HG02763 (cell line): ENCODE measurements at regions not wholly inside any gene's neighbourhood (a gene's known extent, or its start where the extent isn't known, plus 50 kb on each side); places are given as distances from the start of the nearest gene placed in this dataset.
"Not testable (repeated sequence)": the region's sequence is repeated elsewhere in the genome, so short reads cannot be mapped to it uniquely, and the experiment has no call there.

Experiments used
- ATAC-seq: cut with Tn5 transposase; IDR thresholded peaks from one replicate; pipeline ENCODE4 v1.9.1; 2021; ENCODE audit warnings: mild to moderate bottlenecking, moderate library complexity; ENCODE audit not compliant: unreplicated experiment

- no peak for ATAC-seq
Observed at GRCh38 chr5:96528826-96529474, 95.9 kb upstream of the PCSK1 start.

- no peak for ATAC-seq
Observed at GRCh38 chr5:96529559-96529958, 96.5 kb upstream of the PCSK1 start.

GRCh38 chr5:96530901-96531300 is 97.9 kb upstream of the PCSK1 start:
- no peak for ATAC-seq

- ATAC-seq = no peak
Observed at GRCh38 chr5:96533371-96533770, 100.3 kb upstream of the PCSK1 start.

GRCh38 chr5:96537386-96537785 is 104.3 kb upstream of the PCSK1 start:
- ATAC-seq = no peak

GRCh38 chr5:96538808-96539250 is 105.8 kb upstream of the PCSK1 start:
- ATAC-seq = no peak

- no peak for ATAC-seq
Observed at GRCh38 chr5:96546120-96546519, 113.1 kb upstream of the PCSK1 start.

GRCh38 chr5:96547486-96547885 is 114.4 kb upstream of the PCSK1 start:
- ATAC-seq = no peak

GRCh38 chr5:96548905-96549304 is 113.3 kb upstream of the CAST start:
- no peak for ATAC-seq

- not testable (repeated sequence) for ATAC-seq
Observed at GRCh38 chr5:96560857-96561256, 101.3 kb upstream of the CAST start.

- ATAC-seq = no peak
Observed at GRCh38 chr5:96562614-96563013, 99.6 kb upstream of the CAST start.

GRCh38 chr5:96563816-96564215 is 98.4 kb upstream of the CAST start:
- ATAC-seq = no peak

GRCh38 chr5:96565582-96566265 is 96.5 kb upstream of the CAST start:
- no peak for ATAC-seq

GRCh38 chr5:96566833-96567587 is 95.2 kb upstream of the CAST start:
- ATAC-seq = no peak

- no peak for ATAC-seq
Observed at GRCh38 chr5:96569332-96569731, 92.8 kb upstream of the CAST start.

- no peak for ATAC-seq
Observed at GRCh38 chr5:96569770-96570169, 92.4 kb upstream of the CAST start.

GRCh38 chr5:96572864-96573512 is 89.2 kb upstream of the CAST start:
- ATAC-seq = no peak

- no peak for ATAC-seq
Observed at GRCh38 chr5:96573513-96573894, 88.7 kb upstream of the CAST start.

GRCh38 chr5:96576876-96577275 is 85.3 kb upstream of the CAST start:
- no peak for ATAC-seq

GRCh38 chr5:96577909-96578308 is 84.3 kb upstream of the CAST start:
- no peak for ATAC-seq

GRCh38 chr5:96579711-96580110 is 82.5 kb upstream of the CAST start:
- no peak for ATAC-seq
